SK-N-SH (cell line): ENCODE measurements at regions not wholly inside any gene's neighbourhood (a gene's known extent, or its start where the extent isn't known, plus 50 kb on each side); places are given as distances from the start of the nearest gene placed in this dataset.

Source experiments
- CTCF ChIA-PET: fragments of 300-600, 350-600 bp; formaldehyde crosslinking; extraction: SDS; loops from one replicate; lab custom pipeline; 2021; lab: Yijun Ruan, JAX
- POLR2A ChIA-PET: fragments of 350-600 bp; sonication (Branson Sonifier 250); formaldehyde crosslinking; extraction: SDS; loops from one replicate; lab custom pipeline; 2020; ENCODE audit warnings: antibody characterized with exemption, inconsistent platforms; lab: Yijun Ruan, JAX
- DNase-seq: peaks from one replicate; pipeline ENCODE4 v3.0.0; 2012
- H2AFZ ChIP-seq: fragments of 200-600 bp; sonication (generic); 2 replicates; pipeline ENCODE4 v1.8.1; 2016; ENCODE audit warnings: antibody characterized with exemption, mild to moderate bottlenecking, low read depth
- H3F3A ChIP-seq: fragments of 200-600 bp; sonication (generic); replicated peaks from 2 replicates; pipeline ENCODE3; 2016; ENCODE audit warnings: antibody characterized with exemption, mild to moderate bottlenecking; ENCODE audit not compliant: insufficient read depth
- H3K27ac ChIP-seq, 2 experiments: fragments of 200-500 bp in 1 of 2; fragments of 200-600 bp in 1 of 2; sonication (Bioruptor generic) in 1 of 2; sonication (generic), shearing (Covaris generic) in 1 of 2; 2 replicates each; pipeline versions ENCODE4 v1.5.1 to v1.6.1; 2014 to 2016; ENCODE audit warnings: low read depth in 2 of 2, inconsistent platforms in 1 of 2, low read length in 1 of 2, mild to moderate bottlenecking in 1 of 2, mixed read lengths in 1 of 2
- H3K27me3 ChIP-seq: fragments of 200-600 bp; sonication (generic), shearing (Covaris generic); 2 replicates; pipeline ENCODE4 v1.6.1; 2016; ENCODE audit warnings: mixed run types; ENCODE audit not compliant: insufficient read depth
- H3K36me3 ChIP-seq, 2 experiments: fragments of 200-500 bp in 1 of 2; fragments of 200-600 bp in 1 of 2; sonication (Bioruptor generic) in 1 of 2; sonication (generic) in 1 of 2; replicated peaks in 1 of 2; 2 replicates each; pipeline versions ENCODE3 to v1.5.1; 2014 to 2016; ENCODE audit warnings: low read length in 1 of 2, mild to moderate bottlenecking in 1 of 2; ENCODE audit not compliant: insufficient read depth in 2 of 2, control insufficient read depth in 1 of 2
- H3K4me1 ChIP-seq, 2 experiments: fragments of 200-500 bp in 1 of 2; fragments of 200-600 bp in 1 of 2; sonication (Bioruptor generic) in 1 of 2; sonication (generic), shearing (Covaris generic) in 1 of 2; 2 replicates each; pipeline versions ENCODE4 v1.5.1 to v1.6.1; 2014 to 2016; ENCODE audit warnings: low read depth in 1 of 2, low read length in 1 of 2, mixed run types in 1 of 2; ENCODE audit not compliant: insufficient read depth in 2 of 2, control insufficient read depth in 1 of 2
- H3K4me2 ChIP-seq: fragments of 200-600 bp; sonication (generic), shearing (Covaris generic); 2 replicates; pipeline ENCODE4 v1.6.1; 2017; ENCODE audit warnings: mixed run types
- H3K4me3 ChIP-seq, 2 experiments: fragments of 200-500 bp in 1 of 2; fragments of 200-600 bp in 1 of 2; sonication (Bioruptor generic) in 1 of 2; sonication (generic), shearing (Covaris generic) in 1 of 2; 2 replicates each; pipeline versions ENCODE4 v1.5.1 to v1.8.1; 2014 to 2016; ENCODE audit warnings: low read depth in 2 of 2, inconsistent platforms in 1 of 2, low read length in 1 of 2, mild to moderate bottlenecking in 1 of 2, mixed read lengths in 1 of 2, moderate library complexity in 1 of 2
- H3K79me2 ChIP-seq: fragments of 200-600 bp; sonication (generic); 2 replicates; pipeline ENCODE4 v1.8.1; 2017; ENCODE audit warnings: mild to moderate bottlenecking; ENCODE audit not compliant: insufficient read depth
- H3K9ac ChIP-seq: fragments of 200-600 bp; sonication (generic); 2 replicates; pipeline ENCODE4 v1.6.1; 2017; ENCODE audit warnings: mixed run types
- H3K9me2 ChIP-seq: fragments of 200-600 bp; sonication (generic); 2 replicates; pipeline ENCODE4 v1.6.1; 2017; ENCODE audit warnings: mixed run types
- H3K9me3 ChIP-seq: fragments of 200-600 bp; sonication (generic); 2 replicates; pipeline ENCODE4 v1.6.1; 2017; ENCODE audit warnings: mixed run types, mild to moderate bottlenecking, moderate library complexity
- H4K20me1 ChIP-seq: fragments of 200-600 bp; sonication (generic); 2 replicates; pipeline ENCODE4 v1.6.1; 2017; ENCODE audit warnings: mild to moderate bottlenecking, mixed run types; ENCODE audit not compliant: insufficient read depth
- CTCF ChIP-seq: fragments of 200-600 bp; sonication (generic); IDR thresholded peaks from 2 replicates; pipeline ENCODE4 v1.6.1; 2017; ENCODE audit warnings: antibody characterized with exemption, mild to moderate bottlenecking, moderate library complexity
- ELF1 ChIP-seq: IDR thresholded peaks from 2 replicates; pipeline ENCODE4 v1.4.0; 2012
- EP300 ChIP-seq, 2 experiments: IDR thresholded peaks; 2 replicates each; pipeline versions ENCODE4 v1.4.0 to v1.6.1; 2012; ENCODE audit warnings: borderline replicate concordance in 1 of 2, low read depth in 1 of 2, low read length in 1 of 2
- EZH2phosphoT487 ChIP-seq: fragments of 200-600 bp; sonication (generic); IDR thresholded peaks from 2 replicates; pipeline ENCODE4 v1.6.1; 2017; ENCODE audit warnings: low read depth, mixed run types, mild to moderate bottlenecking, antibody characterized with exemption, moderate library complexity, borderline replicate concordance
- FOXJ3 ChIP-seq: sonication (generic); formaldehyde crosslinking; IDR thresholded peaks from 2 replicates; pipeline ENCODE4 v1.5.1; 2020; ENCODE audit warnings: mild to moderate bottlenecking, missing genetic modification reagents
- JUND ChIP-seq: IDR thresholded peaks from 2 replicates; pipeline ENCODE4 v1.4.0; 2012
- MEF2A ChIP-seq: IDR thresholded peaks from 2 replicates; pipeline ENCODE4 v1.4.0; 2012; ENCODE audit warnings: low read depth, borderline replicate concordance
- MXI1 ChIP-seq: IDR thresholded peaks from 2 replicates; pipeline ENCODE4 v1.6.1; 2012; ENCODE audit warnings: mild to moderate bottlenecking, low read depth, low read length, improper control_type of control experiment
- NFIC ChIP-seq: IDR thresholded peaks from 2 replicates; pipeline ENCODE4 v1.4.0; 2012; ENCODE audit warnings: borderline replicate concordance
- NRF1 ChIP-seq: IDR thresholded peaks from 2 replicates; pipeline ENCODE4 v1.6.1; 2012; ENCODE audit warnings: low read depth, mild to moderate bottlenecking, low read length
- POLR2AphosphoS5 ChIP-seq: IDR thresholded peaks from 2 replicates; pipeline ENCODE4 v1.6.1; 2012; ENCODE audit warnings: low read depth, low read length
- RAD21 ChIP-seq: IDR thresholded peaks from 2 replicates; pipeline ENCODE4 v1.6.1; 2012; ENCODE audit warnings: mild to moderate bottlenecking, low read length
- RFX5 ChIP-seq: IDR thresholded peaks from 2 replicates; pipeline ENCODE4 v1.6.1; 2012; ENCODE audit warnings: mild to moderate bottlenecking, improper control_type of control experiment, low read length
- RXRA ChIP-seq: IDR thresholded peaks from 2 replicates; pipeline ENCODE4 v1.4.0; 2012; ENCODE audit warnings: low read depth, mild to moderate bottlenecking, borderline replicate concordance
- SMC3 ChIP-seq: IDR thresholded peaks from 2 replicates; pipeline ENCODE4 v1.6.1; 2012; ENCODE audit warnings: low read depth, low read length, improper control_type of control experiment
- TAF1 ChIP-seq: IDR thresholded peaks from 2 replicates; pipeline ENCODE4 v1.6.1; 2012; ENCODE audit warnings: low read depth, mild to moderate bottlenecking, low read length, moderate library complexity, borderline replicate concordance
- TEAD4 ChIP-seq: IDR thresholded peaks from 2 replicates; pipeline ENCODE4 v1.4.0; 2012; ENCODE audit warnings: mild to moderate bottlenecking, borderline replicate concordance; ENCODE audit not compliant: insufficient read depth
- WGBS: methylation state at CpG from one replicate; pipeline ENCODE4 v1.1.6; 2017; ENCODE audit warnings: low lambda C conversion rate; 5-methylcytosine and 5-hydroxymethylcytosine counted together
- TF ChIP-seq, protein P1 (sequence below): IDR thresholded peaks from 2 replicates; pipeline ENCODE4 v1.4.0; 2012; ENCODE audit warnings: low read depth, borderline replicate concordance
- TF ChIP-seq, protein P2 (sequence below): fragments of 150-350 bp; IDR thresholded peaks from 2 replicates; pipeline ENCODE4 v1.6.1; 2016; ENCODE audit warnings: mild to moderate bottlenecking, low read depth, low read length
- TF ChIP-seq, protein P3 (sequence below): IDR thresholded peaks from 2 replicates; pipeline ENCODE4 v1.4.0; 2012; ENCODE audit warnings: low read depth, borderline replicate concordance
- TF ChIP-seq, protein P4 (sequence below): IDR thresholded peaks from 2 replicates; pipeline ENCODE4 v1.4.0; 2012; ENCODE audit warnings: low read depth

- 44% methylated on average over 3 of the region's 3 CpGs for WGBS
- no peak overlapping the region for H3K27ac ChIP-seq
- CTCF ChIA-PET, result no interaction called here
- H3K36me3 ChIP-seq, result no peaks in the 10 kb centered on the region
- H3F3A ChIP-seq, result no peaks in the 10 kb centered on the region
- no peaks in the 10 kb centered on the region for H3K79me2 ChIP-seq
- TF ChIP-seq RAD21 (no peak), MEF2A (no peak), POLR2AphosphoS5 (no peak), EP300 (IDR thresholded peaks at IDR 0.05; ENCODE audit: borderline replicate concordance in 1 of 2, low read depth in 1 of 2, low read length in 1 of 2) (no peak), TEAD4 (no peak), MXI1 (no peak), TAF1 (no peak), EZH2phosphoT487 (no peak), ELF1 (no peak), FOXJ3 (CRISPR knock-in tag) (no peak), NFIC (no peak), RFX5 (no peak)
- TF ChIP-seq, protein P1, sequence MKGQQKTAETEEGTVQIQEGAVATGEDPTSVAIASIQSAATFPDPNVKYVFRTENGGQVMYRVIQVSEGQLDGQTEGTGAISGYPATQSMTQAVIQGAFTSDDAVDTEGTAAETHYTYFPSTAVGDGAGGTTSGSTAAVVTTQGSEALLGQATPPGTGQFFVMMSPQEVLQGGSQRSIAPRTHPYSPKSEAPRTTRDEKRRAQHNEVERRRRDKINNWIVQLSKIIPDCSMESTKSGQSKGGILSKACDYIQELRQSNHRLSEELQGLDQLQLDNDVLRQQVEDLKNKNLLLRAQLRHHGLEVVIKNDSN, result no peak
- H3K4me3 ChIP-seq, result no peak overlapping the region
- no peaks in the 10 kb centered on the region for H3K4me1 ChIP-seq
- no peak overlapping the region for H3K9ac ChIP-seq
- POLR2A ChIA-PET, result no interaction called here
- no peak for DNase-seq
- no peaks in the 10 kb centered on the region for H3K27me3 ChIP-seq
- no peak overlapping the region for H2AFZ ChIP-seq
- no peaks in the 10 kb centered on the region for H3K9me2 ChIP-seq
- H4K20me1 ChIP-seq, result no peaks in the 10 kb centered on the region
- H3K4me2 ChIP-seq, result no peak overlapping the region
- H3K9me3 ChIP-seq, result no peaks in the 10 kb centered on the region
Observed at GRCh38 chr6:91813641-91814040, 1226.8 kb upstream of the MAP3K7 start.

DNA sequence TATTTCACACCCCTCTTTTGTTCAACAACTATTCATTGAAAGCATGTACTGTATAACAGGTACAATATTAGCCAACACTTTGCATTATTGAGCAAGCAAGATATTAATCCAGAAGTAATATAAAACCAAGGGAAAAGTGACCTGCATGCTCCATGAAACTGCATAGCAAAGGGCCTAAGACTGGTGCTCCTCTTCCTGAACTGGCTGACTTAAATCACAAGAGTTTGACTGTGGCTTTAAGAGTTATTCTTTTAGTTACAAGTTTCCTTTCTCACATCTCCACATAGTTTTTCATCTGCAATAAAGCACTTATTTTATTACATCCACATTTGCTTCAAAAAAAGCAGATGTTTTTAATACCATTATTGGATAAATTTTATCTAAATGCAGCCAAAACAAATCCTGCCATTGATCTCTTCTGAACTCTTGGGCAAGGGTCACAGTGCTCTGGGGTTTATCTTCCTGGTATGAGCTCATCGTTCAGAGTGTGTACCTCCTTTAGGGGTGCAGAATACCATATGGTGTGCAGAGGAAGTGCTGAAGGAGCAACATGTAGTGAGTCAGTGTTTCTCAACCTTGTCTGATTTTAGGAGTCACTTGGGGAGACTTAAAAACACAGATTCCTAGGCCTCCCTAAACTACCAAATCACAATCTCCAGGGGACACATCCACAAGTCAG is 1225.9 kb upstream of the MAP3K7 start:
- Histone ChIP-seq H3K9me2 (no peaks in the 10 kb centered on the region), H3K27me3 (no peaks in the 10 kb centered on the region), H4K20me1 (no peaks in the 10 kb centered on the region), H3K4me3 (no peak overlapping the region), H3K4me1 (no peaks in the 10 kb centered on the region), H3F3A (no peaks in the 10 kb centered on the region), H3K27ac (no peak overlapping the region), H2AFZ (no peak overlapping the region), H3K9me3 (no peaks in the 10 kb centered on the region), H3K9ac (no peak overlapping the region), H3K4me2 (no peak overlapping the region), H3K79me2 (no peaks in the 10 kb centered on the region), H3K36me3 (no peaks in the 10 kb centered on the region)
- 0% methylated on average over 1 of the region's 1 CpG for WGBS
- TF ChIP-seq, protein P2, sequence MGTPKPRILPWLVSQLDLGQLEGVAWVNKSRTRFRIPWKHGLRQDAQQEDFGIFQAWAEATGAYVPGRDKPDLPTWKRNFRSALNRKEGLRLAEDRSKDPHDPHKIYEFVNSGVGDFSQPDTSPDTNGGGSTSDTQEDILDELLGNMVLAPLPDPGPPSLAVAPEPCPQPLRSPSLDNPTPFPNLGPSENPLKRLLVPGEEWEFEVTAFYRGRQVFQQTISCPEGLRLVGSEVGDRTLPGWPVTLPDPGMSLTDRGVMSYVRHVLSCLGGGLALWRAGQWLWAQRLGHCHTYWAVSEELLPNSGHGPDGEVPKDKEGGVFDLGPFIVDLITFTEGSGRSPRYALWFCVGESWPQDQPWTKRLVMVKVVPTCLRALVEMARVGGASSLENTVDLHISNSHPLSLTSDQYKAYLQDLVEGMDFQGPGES, result no peak
- TF ChIP-seq TAF1, result no peak
- TF ChIP-seq JUND, result no peak
- no peak for TF ChIP-seq CTCF
- no peak for TF ChIP-seq SMC3
- no peak for TF ChIP-seq POLR2AphosphoS5
- no peak for TF ChIP-seq NRF1
- TF ChIP-seq MEF2A, result no peak
- TF ChIP-seq, protein P3, sequence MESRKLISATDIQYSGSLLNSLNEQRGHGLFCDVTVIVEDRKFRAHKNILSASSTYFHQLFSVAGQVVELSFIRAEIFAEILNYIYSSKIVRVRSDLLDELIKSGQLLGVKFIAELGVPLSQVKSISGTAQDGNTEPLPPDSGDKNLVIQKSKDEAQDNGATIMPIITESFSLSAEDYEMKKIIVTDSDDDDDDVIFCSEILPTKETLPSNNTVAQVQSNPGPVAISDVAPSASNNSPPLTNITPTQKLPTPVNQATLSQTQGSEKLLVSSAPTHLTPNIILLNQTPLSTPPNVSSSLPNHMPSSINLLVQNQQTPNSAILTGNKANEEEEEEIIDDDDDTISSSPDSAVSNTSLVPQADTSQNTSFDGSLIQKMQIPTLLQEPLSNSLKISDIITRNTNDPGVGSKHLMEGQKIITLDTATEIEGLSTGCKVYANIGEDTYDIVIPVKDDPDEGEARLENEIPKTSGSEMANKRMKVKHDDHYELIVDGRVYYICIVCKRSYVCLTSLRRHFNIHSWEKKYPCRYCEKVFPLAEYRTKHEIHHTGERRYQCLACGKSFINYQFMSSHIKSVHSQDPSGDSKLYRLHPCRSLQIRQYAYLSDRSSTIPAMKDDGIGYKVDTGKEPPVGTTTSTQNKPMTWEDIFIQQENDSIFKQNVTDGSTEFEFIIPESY, result no peak
- TF ChIP-seq RXRA, result no peak
- TF ChIP-seq, protein P4, sequence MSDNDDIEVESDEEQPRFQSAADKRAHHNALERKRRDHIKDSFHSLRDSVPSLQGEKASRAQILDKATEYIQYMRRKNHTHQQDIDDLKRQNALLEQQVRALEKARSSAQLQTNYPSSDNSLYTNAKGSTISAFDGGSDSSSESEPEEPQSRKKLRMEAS, result no peak
- ChIA-PET POLR2A (no interaction called here), CTCF (no interaction called here)
- no peak for DNase-seq
